ENCODE measurements at regions not wholly inside any gene's neighbourhood (a gene's known extent, or its start where the extent isn't known, plus 50 kb on each side); places are given as distances from the start of the nearest gene placed in this dataset.
"Not testable (repeated sequence)": the region's sequence is repeated elsewhere in the genome, so short reads cannot be mapped to it uniquely, and the experiment has no call there.

DNA sequence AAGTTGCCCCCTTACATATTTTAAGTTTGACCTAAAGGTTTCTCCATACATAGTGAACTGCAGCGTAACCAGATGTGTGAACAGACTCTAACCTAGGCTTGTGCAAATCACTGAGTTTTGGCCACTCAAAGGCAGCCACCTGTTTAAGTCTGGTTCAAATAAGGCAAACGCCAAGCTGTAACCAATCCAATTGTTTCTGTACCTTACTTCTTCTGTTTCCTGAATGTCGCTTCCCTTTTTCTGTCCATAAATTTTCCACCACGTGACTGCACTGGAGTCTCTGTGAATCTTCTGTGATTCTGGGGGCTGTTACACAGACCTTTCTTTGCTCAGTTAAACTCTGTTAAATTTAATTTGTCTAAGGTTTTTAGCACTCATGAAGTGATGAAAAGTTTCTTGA lies 618.8 kb downstream of the GLUD2 start:
- no peaks in the 10 kb centered on the region for H3K36me3 Mint-ChIP-seq (ENCODE audit: low read depth)
- no peaks in the 10 kb centered on the region for H3K4me1 Mint-ChIP-seq
- H3K27me3 Mint-ChIP-seq = no peaks in the 10 kb centered on the region
- H3K27ac Mint-ChIP-seq = no peak overlapping the region
- H3K9me3 Mint-ChIP-seq = no peaks in the 10 kb centered on the region
- ATAC-seq (no peak), DNase-seq (no peak)
- no peak overlapping the region for H3K4me3 Mint-ChIP-seq

DNA sequence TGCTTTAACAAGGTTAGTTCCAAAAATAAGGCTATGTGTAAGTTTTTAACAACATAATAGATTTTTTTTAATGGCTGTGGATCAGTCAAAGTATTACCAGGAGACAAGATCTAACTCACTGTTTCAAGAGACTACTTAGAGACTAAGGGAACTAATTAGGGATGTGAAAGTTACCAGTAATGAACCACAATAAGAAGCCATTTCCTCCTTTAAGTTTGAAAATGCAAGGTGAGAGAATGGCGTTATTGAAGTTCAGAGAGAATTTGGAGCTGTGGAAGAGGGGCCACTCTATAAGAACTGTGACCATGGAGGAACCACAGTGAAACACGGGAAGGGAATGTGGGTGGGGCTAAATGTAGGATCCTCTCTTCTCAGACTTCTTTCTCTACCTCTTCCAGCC lies 624.2 kb downstream of the GLUD2 start:
- ATAC-seq (no peak), DNase-seq (no peak)
- H3K27me3 Mint-ChIP-seq = no peaks in the 10 kb centered on the region
- peaks cover 5% of the 10 kb centered on the region for H3K9me3 Mint-ChIP-seq
- H3K27ac Mint-ChIP-seq = no peak overlapping the region
- H3K36me3 Mint-ChIP-seq (ENCODE audit: low read depth) = no peaks in the 10 kb centered on the region
- H3K4me3 Mint-ChIP-seq = no peak overlapping the region
- no peaks in the 10 kb centered on the region for H3K4me1 Mint-ChIP-seq

DNA sequence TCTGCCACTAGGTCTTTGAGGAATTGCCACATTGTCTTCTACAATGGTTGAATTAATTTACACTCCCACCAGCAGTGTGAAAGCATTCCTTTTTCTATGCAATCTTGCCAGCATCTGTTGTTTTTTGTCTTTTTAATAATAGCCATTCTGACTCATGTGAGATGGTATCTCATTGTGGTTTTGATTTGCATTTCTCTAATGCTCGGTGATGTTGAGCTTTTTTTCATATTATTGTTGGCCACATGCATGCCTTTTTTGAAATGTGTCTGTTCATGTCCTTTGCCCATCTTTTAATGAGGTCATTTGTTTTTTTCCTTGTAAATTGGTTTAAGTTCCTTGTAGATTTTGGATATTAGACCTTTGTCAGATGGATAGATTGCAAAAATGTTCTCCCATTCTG lies 661.8 kb downstream of the GLUD2 start:
- not testable (repeated sequence) for H3K27me3 Mint-ChIP-seq; ATAC-seq; H3K36me3 Mint-ChIP-seq (ENCODE audit: low read depth); DNase-seq; H3K4me1 Mint-ChIP-seq; H3K27ac Mint-ChIP-seq; H3K4me3 Mint-ChIP-seq
- H3K9me3 Mint-ChIP-seq = peaks cover 15% of the 10 kb centered on the region

DNA sequence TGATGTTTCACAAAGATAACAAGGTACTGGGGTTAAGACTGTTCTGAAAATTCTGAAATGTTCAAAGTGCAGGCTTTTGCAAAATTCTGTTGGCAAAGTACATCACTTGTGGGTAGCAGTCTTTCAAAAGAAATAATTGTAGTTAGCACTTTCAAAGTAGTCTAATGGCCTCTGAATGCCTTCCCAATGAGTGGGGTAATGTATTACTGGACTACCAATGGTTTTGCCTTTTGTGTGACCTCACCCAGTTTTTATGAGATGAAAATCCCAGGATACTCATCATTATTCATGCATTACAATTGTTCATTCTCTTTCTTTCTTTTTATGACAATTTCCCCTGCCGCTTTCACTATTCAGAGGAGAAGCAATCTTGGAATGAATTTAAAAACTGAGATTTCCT lies 686.1 kb downstream of the GLUD2 start:
- no peaks in the 10 kb centered on the region for H3K36me3 Mint-ChIP-seq (ENCODE audit: low read depth)
- H3K4me3 Mint-ChIP-seq = no peak overlapping the region
- no peak for ATAC-seq
- no peaks in the 10 kb centered on the region for H3K9me3 Mint-ChIP-seq
- no peaks in the 10 kb centered on the region for H3K27me3 Mint-ChIP-seq
- DNase-seq = no peak
- no peak overlapping the region for H3K27ac Mint-ChIP-seq
- H3K4me1 Mint-ChIP-seq = no peaks in the 10 kb centered on the region

DNA sequence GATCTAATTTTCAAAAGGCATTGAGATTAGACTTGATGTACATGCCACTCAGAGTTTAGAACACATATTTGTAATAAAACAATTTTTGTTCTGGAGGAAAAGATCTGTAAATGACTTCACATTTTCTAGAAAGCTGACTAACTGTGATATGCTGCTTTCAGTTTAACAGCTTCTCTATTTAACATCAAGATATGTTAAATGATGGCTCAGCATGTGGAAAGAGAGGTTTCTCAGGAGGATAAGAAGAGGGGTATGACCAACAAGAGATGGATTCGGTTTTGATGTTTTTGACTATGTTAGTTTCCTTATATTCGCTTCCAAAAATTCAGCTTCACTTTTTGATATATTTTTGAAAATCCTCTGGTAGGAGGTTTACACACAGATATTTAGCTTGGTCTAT lies 698.7 kb downstream of the GLUD2 start:
- DNase-seq (no peak), ATAC-seq (no peak)
- H3K27me3 Mint-ChIP-seq = no peaks in the 10 kb centered on the region
- H3K4me1 Mint-ChIP-seq = no peaks in the 10 kb centered on the region
- H3K9me3 Mint-ChIP-seq = no peaks in the 10 kb centered on the region
- H3K27ac Mint-ChIP-seq = no peak overlapping the region
- H3K4me3 Mint-ChIP-seq = no peak overlapping the region
- H3K36me3 Mint-ChIP-seq (ENCODE audit: low read depth) = no peaks in the 10 kb centered on the region

DNA sequence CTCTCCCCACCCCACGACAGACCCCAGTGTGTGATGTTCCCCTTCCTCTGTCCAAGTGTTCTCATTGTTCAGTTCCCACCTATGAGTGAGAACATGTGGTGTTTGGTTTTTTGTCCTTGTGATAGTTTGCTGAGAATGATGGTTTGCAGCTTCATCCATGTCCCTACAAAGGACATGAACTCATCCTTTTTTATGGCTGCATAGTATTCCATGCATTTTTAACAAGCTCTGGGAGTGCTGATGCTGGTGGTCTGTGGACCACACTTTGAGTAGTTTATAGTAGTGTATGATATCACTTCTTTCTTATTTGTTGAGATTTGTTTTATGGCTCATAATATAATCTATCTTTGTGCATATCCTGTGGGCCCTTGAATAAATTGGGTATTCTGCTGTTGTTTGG lies 706.2 kb downstream of the GLUD2 start:
- not testable (repeated sequence) for H3K36me3 Mint-ChIP-seq (ENCODE audit: low read depth); H3K9me3 Mint-ChIP-seq; ATAC-seq; H3K4me1 Mint-ChIP-seq; DNase-seq; H3K4me3 Mint-ChIP-seq; H3K27ac Mint-ChIP-seq; H3K27me3 Mint-ChIP-seq

DNA sequence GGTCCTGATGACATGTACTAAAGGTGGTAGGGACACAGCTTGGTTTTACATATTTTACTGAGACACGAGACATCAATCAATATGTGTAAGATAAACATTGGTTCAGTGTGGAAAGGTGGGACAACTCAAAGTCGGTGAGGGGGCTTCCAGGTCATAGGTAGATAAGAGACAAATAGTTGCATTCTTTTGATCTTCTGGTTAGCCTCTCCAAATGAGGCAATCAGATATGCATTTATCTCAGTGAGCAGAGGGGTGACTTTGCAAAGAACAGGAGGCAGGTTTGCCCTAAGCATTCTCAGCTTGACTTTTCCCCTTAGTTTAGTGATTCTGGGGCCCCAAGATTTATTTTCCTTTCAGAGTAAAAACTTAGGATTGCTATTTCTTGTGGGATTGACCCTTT lies 706.9 kb downstream of the GLUD2 start:
- H3K27me3 Mint-ChIP-seq = no peaks in the 10 kb centered on the region
- H3K4me3 Mint-ChIP-seq = no peak overlapping the region
- ATAC-seq = no peak
- H3K9me3 Mint-ChIP-seq = no peaks in the 10 kb centered on the region
- H3K36me3 Mint-ChIP-seq (ENCODE audit: low read depth) = no peaks in the 10 kb centered on the region
- no peak for DNase-seq
- H3K4me1 Mint-ChIP-seq = no peaks in the 10 kb centered on the region
- H3K27ac Mint-ChIP-seq = no peak overlapping the region

DNA sequence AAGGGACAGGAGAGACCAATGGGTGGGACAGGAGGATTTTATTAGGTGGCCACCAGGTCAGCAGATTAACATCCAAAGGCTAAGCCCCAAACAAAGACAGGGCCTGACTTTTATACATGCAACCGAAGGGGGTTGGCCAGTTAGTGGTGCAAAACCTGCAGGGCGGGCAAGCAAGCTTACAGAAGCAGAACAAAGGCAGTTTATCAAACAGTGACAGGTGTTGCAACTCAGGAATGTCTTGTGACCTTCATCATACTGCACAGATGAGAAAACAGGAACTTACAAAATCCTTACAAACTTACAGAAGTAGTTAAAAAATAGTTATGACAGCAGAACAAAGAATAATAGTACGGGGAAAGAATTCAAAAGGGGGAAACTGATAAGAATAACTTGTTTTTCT lies 708.1 kb downstream of the GLUD2 start:
- ATAC-seq (no peak), DNase-seq (no peak)
- Mint-ChIP-seq H3K4me3 (no peak overlapping the region), H3K9me3 (no peaks in the 10 kb centered on the region), H3K27me3 (no peaks in the 10 kb centered on the region), H3K4me1 (no peaks in the 10 kb centered on the region), H3K27ac (no peak overlapping the region), H3K36me3 (ENCODE audit: low read depth) (no peaks in the 10 kb centered on the region)

DNA sequence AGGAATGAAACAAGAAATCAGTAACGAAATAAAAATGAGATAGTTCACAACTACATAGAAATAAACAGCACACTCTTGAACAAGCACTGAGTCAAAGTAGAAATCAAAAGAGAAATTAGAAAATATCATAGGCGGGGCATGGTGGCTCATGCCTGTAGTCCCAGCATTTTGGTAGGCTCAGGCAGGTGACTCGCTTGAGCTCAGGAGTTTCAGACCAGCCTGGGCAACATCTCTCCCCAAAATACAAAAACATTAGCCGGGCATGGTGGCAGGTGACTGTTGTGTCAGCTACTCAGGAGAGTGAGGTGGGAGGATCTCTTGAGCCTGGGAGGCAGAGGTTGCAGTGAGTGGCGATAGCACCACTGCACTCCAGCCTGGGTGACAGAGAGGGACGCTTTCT lies 714.4 kb downstream of the GLUD2 start:
- Mint-ChIP-seq H3K4me1 (no peaks in the 10 kb centered on the region), H3K4me3 (no peak overlapping the region), H3K36me3 (ENCODE audit: low read depth) (no peaks in the 10 kb centered on the region), H3K27ac (no peak overlapping the region), H3K27me3 (no peaks in the 10 kb centered on the region), H3K9me3 (no peaks in the 10 kb centered on the region)
- DNase-seq = no peak
- no peak for ATAC-seq

DNA sequence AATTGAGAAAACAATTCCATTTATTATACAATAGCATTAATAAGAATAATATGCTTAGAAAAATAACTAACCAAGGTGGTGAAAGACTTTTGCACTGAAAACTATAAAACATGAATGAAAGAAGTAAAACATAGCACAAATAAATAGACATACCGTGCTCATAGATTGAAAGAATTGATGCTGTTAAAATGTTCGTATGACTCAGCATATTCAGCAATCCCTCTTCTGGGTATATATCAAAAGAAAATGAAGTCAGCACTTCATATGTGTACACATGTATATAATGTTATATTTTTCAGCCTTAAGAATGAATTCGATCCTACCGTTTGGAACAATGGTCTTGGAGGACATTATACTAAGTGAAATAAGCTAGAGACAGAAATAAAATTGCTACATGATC lies 716.3 kb downstream of the GLUD2 start:
- H3K4me3 Mint-ChIP-seq = no peak overlapping the region
- no peaks in the 10 kb centered on the region for H3K36me3 Mint-ChIP-seq (ENCODE audit: low read depth)

DNA sequence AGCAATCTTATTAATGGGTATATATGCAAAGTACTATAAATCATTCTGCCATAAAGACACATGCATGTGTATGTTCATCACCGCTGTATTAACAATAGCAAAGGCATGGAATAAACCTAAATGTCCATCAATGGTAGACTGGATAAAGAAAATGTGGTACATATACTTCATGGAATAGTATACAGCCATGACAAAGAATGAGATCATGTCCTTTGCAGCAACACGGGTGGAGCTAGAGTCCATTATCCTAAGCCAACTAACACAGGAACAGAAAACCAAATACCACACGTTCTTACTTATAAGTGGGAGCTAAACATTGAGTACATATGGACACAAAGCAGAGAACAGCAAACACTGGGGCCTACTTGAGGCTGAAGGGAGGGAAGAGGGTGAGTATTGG lies 720.8 kb downstream of the GLUD2 start:
- DNase-seq; H3K9me3 Mint-ChIP-seq; H3K27ac Mint-ChIP-seq; H3K4me1 Mint-ChIP-seq; H3K36me3 Mint-ChIP-seq (ENCODE audit: low read depth); H3K4me3 Mint-ChIP-seq; ATAC-seq; H3K27me3 Mint-ChIP-seq: not testable (repeated sequence)

More for the DNA sequence above, 716.3 kb downstream of the GLUD2 start:
- Mint-ChIP-seq H3K9me3 (no peaks in the 10 kb centered on the region), H3K27ac (no peak overlapping the region), H3K27me3 (no peaks in the 10 kb centered on the region), H3K4me1 (no peaks in the 10 kb centered on the region)
- ATAC-seq (no peak), DNase-seq (no peak)

DNA sequence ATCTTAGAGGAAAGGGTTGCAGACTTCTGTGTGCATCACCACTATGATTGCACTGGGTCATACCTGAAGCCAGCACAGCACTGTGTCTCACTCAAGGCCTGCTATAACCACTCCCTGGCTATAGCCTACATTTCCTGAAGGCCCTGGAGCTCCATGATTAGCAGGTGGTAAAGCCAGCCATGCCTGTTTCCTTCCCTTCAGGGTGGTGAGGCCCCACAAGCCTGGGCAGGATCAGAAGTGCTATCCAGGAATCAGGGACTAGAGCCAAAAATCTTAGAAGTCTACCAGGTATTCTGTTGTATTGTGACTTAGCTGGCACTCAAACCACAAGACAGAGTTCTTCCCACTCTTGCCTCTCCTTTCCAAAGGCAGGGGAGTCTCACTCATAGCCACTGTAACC lies 734.6 kb downstream of the GLUD2 start:
- Mint-ChIP-seq H3K4me3 (no peak overlapping the region), H3K27me3 (no peaks in the 10 kb centered on the region), H3K36me3 (ENCODE audit: low read depth) (no peaks in the 10 kb centered on the region), H3K27ac (no peak overlapping the region), H3K9me3 (no peaks in the 10 kb centered on the region), H3K4me1 (no peaks in the 10 kb centered on the region)
- DNase-seq (no peak), ATAC-seq (no peak)

DNA sequence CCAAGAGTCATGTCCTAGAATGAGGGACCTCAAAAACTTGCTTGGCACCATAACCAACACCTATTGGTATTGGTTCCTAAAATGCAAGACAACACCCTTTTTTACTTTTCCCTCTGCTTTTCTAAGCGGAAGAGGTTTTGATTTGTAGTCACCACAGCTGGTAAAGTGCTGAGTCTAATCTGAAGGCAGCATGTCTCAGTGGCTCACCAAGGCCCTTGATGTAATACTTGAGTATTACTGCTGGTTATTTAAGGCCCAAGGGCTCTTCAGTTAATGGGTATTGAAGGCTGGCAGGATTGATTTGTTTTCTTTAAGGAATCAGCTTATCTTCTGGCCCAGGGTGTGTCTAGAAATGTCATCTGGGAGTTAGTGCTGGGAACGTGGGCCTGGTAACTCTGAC lies 735.1 kb downstream of the GLUD2 start:
- no peaks in the 10 kb centered on the region for H3K36me3 Mint-ChIP-seq (ENCODE audit: low read depth)
- H3K27me3 Mint-ChIP-seq = no peaks in the 10 kb centered on the region
- H3K27ac Mint-ChIP-seq = no peak overlapping the region
- H3K4me3 Mint-ChIP-seq = no peak overlapping the region
- no peaks in the 10 kb centered on the region for H3K9me3 Mint-ChIP-seq
- DNase-seq = no peak
- no peak for ATAC-seq
- H3K4me1 Mint-ChIP-seq = no peaks in the 10 kb centered on the region

DNA sequence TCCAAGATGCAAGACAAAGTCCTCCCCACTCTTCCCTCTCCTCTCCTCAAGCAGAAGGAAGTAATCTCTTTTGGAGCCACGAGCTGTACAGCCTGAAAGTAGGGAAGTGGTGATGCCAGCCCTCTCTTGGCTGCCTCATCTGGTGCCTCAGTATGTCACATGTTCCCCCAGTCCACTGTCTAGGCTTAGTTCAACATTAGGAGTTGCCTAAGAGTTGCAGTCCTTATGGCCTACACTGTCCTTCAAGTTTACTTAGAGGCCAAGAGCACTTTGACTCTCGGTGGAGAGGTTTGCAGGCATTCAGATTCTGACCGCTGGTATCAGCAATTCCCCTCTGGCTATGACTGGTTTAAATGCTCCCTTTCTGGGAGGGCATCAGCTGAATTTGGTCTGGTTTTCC lies 735.6 kb downstream of the GLUD2 start:
- ATAC-seq (no peak), DNase-seq (no peak)
- H3K4me1 Mint-ChIP-seq = no peaks in the 10 kb centered on the region
- no peak overlapping the region for H3K27ac Mint-ChIP-seq
- H3K9me3 Mint-ChIP-seq = no peaks in the 10 kb centered on the region
- no peaks in the 10 kb centered on the region for H3K27me3 Mint-ChIP-seq
- H3K36me3 Mint-ChIP-seq (ENCODE audit: low read depth) = no peaks in the 10 kb centered on the region
- no peak overlapping the region for H3K4me3 Mint-ChIP-seq

DNA sequence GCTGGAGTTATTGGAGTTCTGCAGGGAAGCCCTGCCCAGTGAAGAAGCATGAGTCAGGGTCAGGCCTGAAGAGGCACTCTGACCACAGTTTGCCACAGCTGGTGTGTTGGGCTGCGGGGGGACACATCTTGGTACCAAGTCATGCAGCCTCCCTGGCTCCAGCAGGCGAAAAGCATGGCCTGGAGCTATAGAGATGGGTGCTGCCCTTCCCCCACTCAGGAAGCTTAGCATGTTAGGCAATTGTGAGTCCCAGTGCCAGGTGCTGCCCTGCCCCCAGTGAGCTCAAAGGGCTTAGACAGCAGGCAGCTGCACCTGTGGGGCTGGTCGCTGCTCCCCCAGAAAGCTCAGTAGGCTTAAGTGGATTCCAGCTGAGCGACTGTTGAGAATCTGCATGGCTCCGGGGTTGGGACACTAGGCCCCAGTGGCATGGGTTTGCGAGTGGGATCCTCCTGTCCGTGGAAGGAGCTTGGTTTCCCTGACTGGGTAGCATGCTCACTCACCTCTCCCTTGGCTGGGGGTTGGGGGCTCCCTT lies 755.5 kb downstream of the GLUD2 start:
- Mint-ChIP-seq H3K36me3 (ENCODE audit: low read depth) (no peaks in the 10 kb centered on the region), H3K4me1 (no peaks in the 10 kb centered on the region), H3K9me3 (no peaks in the 10 kb centered on the region), H3K4me3 (no peak overlapping the region), H3K27ac (no peak overlapping the region), H3K27me3 (no peaks in the 10 kb centered on the region)
- DNase-seq = no peak
- no peak for ATAC-seq

DNA sequence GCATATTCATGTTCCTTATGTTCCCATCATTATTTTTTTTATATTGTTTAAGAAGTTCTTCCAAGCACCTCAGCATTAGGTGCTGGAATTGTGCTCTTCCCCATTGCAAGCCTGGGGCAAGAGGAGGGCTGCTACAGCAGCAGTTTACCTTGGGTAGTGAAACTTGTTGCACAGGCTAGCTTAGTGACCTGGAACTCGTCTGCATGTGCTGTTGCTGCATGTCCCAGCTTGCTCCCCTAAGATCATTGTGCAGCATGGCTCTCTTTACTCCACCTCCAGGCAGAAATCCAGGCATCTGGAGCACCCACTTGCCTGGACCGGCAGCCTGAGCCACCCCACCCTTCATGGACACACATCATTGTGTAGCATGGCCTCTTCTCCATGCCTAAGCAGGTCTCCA lies 776.0 kb downstream of the GLUD2 start:
- Mint-ChIP-seq H3K27ac (no peak overlapping the region), H3K4me1 (no peaks in the 10 kb centered on the region), H3K27me3 (no peaks in the 10 kb centered on the region), H3K9me3 (no peaks in the 10 kb centered on the region), H3K4me3 (no peak overlapping the region), H3K36me3 (ENCODE audit: low read depth) (no peaks in the 10 kb centered on the region)
- ATAC-seq = no peak
- no peak for DNase-seq

Data from activated naive CD8-positive, alpha-beta T cell treated with anti-CD3 and anti-CD28 coated beads, Interleukin-2, amount 50 U/mL, for 24 hours (primary cell).